A549 (cell line): ENCODE measurements at regions not wholly inside any gene's neighbourhood (a gene's known extent, or its start where the extent isn't known, plus 50 kb on each side); places are given as distances from the start of the nearest gene placed in this dataset.

ENCODE experiments used
- CEBPB ChIP-seq, 2 experiments: fragments of >200 bp in 1 of 2; sonication (Bioruptor Twin) in 1 of 2; formaldehyde crosslinking in 1 of 2; IDR thresholded peaks; 2 replicates each; pipeline ENCODE4 v1.6.1; 2012 to 2016
- CHD2 ChIP-seq: fragments of 150-350 bp; IDR thresholded peaks from 2 replicates; pipeline ENCODE4 v1.6.1; 2014; ENCODE audit warnings: low read length; ENCODE audit not compliant: partially characterized antibody
- CHD4 ChIP-seq: fragments of 200-600 bp; sonication (generic); IDR thresholded peaks from 2 replicates; pipeline ENCODE4 v1.6.1; 2016; ENCODE audit warnings: antibody characterized with exemption, mild to moderate bottlenecking, borderline replicate concordance
- EHMT2 ChIP-seq: fragments of 200-600 bp; sonication (generic); IDR thresholded peaks from 2 replicates; pipeline ENCODE4 v1.6.1; 2016; ENCODE audit warnings: antibody characterized with exemption, low read depth, mild to moderate bottlenecking, moderate library complexity
- EP300 ChIP-seq, 2 experiments: fragments of >200 bp; sonication (Bioruptor Twin); formaldehyde crosslinking; IDR thresholded peaks; 2 replicates in 1 of 2; 3 replicates in 1 of 2; pipeline ENCODE4 v1.6.1; 2016 to 2017
- HDAC2 ChIP-seq: fragments of 200-600 bp; sonication (generic); IDR thresholded peaks from 2 replicates; pipeline ENCODE4 v1.6.1; 2016
- HOXB13 ChIP-seq: fragments of 250-450 bp; sonication (Bioruptor Pico); IDR thresholded peaks from 2 replicates; pipeline ENCODE4 v1.5.0; 2020; ENCODE audit warnings: low read depth, mild to moderate bottlenecking, moderate library complexity
- POLR2A ChIP-seq: IDR thresholded peaks from 2 replicates; pipeline ENCODE4 v1.6.1; 2012; ENCODE audit warnings: mild to moderate bottlenecking, low read length
- RCOR1 ChIP-seq: fragments of 150-350 bp; IDR thresholded peaks from 2 replicates; pipeline ENCODE4 v1.6.1; 2014; ENCODE audit warnings: antibody characterized with exemption, low read length, low read depth
- REST ChIP-seq: fragments of 200-600 bp; sonication (generic); IDR thresholded peaks from 2 replicates; pipeline ENCODE4 v1.6.1; 2016; ENCODE audit warnings: antibody characterized with exemption, mild to moderate bottlenecking, moderate library complexity
- TFCP2L1 ChIP-seq: fragments of 250-450 bp; sonication (Bioruptor Pico); IDR thresholded peaks from 2 replicates; pipeline ENCODE4 v1.5.0; 2021; ENCODE audit warnings: mild to moderate bottlenecking
- TF ChIP-seq, protein P1 (sequence below): fragments of >200 bp; sonication (Bioruptor Twin); formaldehyde crosslinking; IDR thresholded peaks from 3 replicates; pipeline ENCODE4 v1.5.1; 2016
- TF ChIP-seq, protein P2 (sequence below): IDR thresholded peaks from 2 replicates; pipeline ENCODE4 v1.6.1; 2012

GRCh38 chr1:222062640-222063039 lies 320.8 kb upstream of the DUSP10 start:
- TF ChIP-seq, protein P1, sequence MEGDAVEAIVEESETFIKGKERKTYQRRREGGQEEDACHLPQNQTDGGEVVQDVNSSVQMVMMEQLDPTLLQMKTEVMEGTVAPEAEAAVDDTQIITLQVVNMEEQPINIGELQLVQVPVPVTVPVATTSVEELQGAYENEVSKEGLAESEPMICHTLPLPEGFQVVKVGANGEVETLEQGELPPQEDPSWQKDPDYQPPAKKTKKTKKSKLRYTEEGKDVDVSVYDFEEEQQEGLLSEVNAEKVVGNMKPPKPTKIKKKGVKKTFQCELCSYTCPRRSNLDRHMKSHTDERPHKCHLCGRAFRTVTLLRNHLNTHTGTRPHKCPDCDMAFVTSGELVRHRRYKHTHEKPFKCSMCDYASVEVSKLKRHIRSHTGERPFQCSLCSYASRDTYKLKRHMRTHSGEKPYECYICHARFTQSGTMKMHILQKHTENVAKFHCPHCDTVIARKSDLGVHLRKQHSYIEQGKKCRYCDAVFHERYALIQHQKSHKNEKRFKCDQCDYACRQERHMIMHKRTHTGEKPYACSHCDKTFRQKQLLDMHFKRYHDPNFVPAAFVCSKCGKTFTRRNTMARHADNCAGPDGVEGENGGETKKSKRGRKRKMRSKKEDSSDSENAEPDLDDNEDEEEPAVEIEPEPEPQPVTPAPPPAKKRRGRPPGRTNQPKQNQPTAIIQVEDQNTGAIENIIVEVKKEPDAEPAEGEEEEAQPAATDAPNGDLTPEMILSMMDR, result no peak
- TF ChIP-seq CHD4 (no peak), REST (no peak), RCOR1 (no peak), POLR2A (no peak), EP300 (IDR thresholded peaks at IDR 0.05) (no peak), CEBPB (IDR thresholded peaks at IDR 0.05) (no peak), TFCP2L1 (CRISPR knock-in tag) (no peak), HOXB13 (CRISPR knock-in tag) (no peak), EHMT2 (no peak), HDAC2 (no peak), CHD2 (no peak)
- TF ChIP-seq, protein P2, sequence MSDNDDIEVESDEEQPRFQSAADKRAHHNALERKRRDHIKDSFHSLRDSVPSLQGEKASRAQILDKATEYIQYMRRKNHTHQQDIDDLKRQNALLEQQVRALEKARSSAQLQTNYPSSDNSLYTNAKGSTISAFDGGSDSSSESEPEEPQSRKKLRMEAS, result no peak
